SK-N-SH (cell line): ENCODE measurements at regions not wholly inside any gene's neighbourhood (a gene's known extent, or its start where the extent isn't known, plus 50 kb on each side); places are given as distances from the start of the nearest gene placed in this dataset.

ENCODE experiments used
- CTCF ChIA-PET: fragments of 300-600, 350-600 bp; formaldehyde crosslinking; extraction: SDS; loops from one replicate; lab custom pipeline; 2021; lab: Yijun Ruan, JAX
- POLR2A ChIA-PET: fragments of 350-600 bp; sonication (Branson Sonifier 250); formaldehyde crosslinking; extraction: SDS; loops from one replicate; lab custom pipeline; 2020; ENCODE audit warnings: antibody characterized with exemption, inconsistent platforms; lab: Yijun Ruan, JAX
- DNase-seq: peaks from one replicate; pipeline ENCODE4 v3.0.0; 2012
- H2AFZ ChIP-seq: fragments of 200-600 bp; sonication (generic); 2 replicates; pipeline ENCODE4 v1.8.1; 2016; ENCODE audit warnings: antibody characterized with exemption, mild to moderate bottlenecking, low read depth
- H3F3A ChIP-seq: fragments of 200-600 bp; sonication (generic); replicated peaks from 2 replicates; pipeline ENCODE3; 2016; ENCODE audit warnings: antibody characterized with exemption, mild to moderate bottlenecking; ENCODE audit not compliant: insufficient read depth
- H3K27ac ChIP-seq, 2 experiments: fragments of 200-500 bp in 1 of 2; fragments of 200-600 bp in 1 of 2; sonication (Bioruptor generic) in 1 of 2; sonication (generic), shearing (Covaris generic) in 1 of 2; 2 replicates each; pipeline versions ENCODE4 v1.5.1 to v1.6.1; 2014 to 2016; ENCODE audit warnings: low read depth in 2 of 2, inconsistent platforms in 1 of 2, low read length in 1 of 2, mild to moderate bottlenecking in 1 of 2, mixed read lengths in 1 of 2
- H3K27me3 ChIP-seq: fragments of 200-600 bp; sonication (generic), shearing (Covaris generic); 2 replicates; pipeline ENCODE4 v1.6.1; 2016; ENCODE audit warnings: mixed run types; ENCODE audit not compliant: insufficient read depth
- H3K36me3 ChIP-seq, 2 experiments: fragments of 200-500 bp in 1 of 2; fragments of 200-600 bp in 1 of 2; sonication (Bioruptor generic) in 1 of 2; sonication (generic) in 1 of 2; replicated peaks in 1 of 2; 2 replicates each; pipeline versions ENCODE3 to v1.5.1; 2014 to 2016; ENCODE audit warnings: low read length in 1 of 2, mild to moderate bottlenecking in 1 of 2; ENCODE audit not compliant: insufficient read depth in 2 of 2, control insufficient read depth in 1 of 2
- H3K4me1 ChIP-seq, 2 experiments: fragments of 200-500 bp in 1 of 2; fragments of 200-600 bp in 1 of 2; sonication (Bioruptor generic) in 1 of 2; sonication (generic), shearing (Covaris generic) in 1 of 2; 2 replicates each; pipeline versions ENCODE4 v1.5.1 to v1.6.1; 2014 to 2016; ENCODE audit warnings: low read depth in 1 of 2, low read length in 1 of 2, mixed run types in 1 of 2; ENCODE audit not compliant: insufficient read depth in 2 of 2, control insufficient read depth in 1 of 2
- H3K4me2 ChIP-seq: fragments of 200-600 bp; sonication (generic), shearing (Covaris generic); 2 replicates; pipeline ENCODE4 v1.6.1; 2017; ENCODE audit warnings: mixed run types
- H3K4me3 ChIP-seq, 2 experiments: fragments of 200-500 bp in 1 of 2; fragments of 200-600 bp in 1 of 2; sonication (Bioruptor generic) in 1 of 2; sonication (generic), shearing (Covaris generic) in 1 of 2; 2 replicates each; pipeline versions ENCODE4 v1.5.1 to v1.8.1; 2014 to 2016; ENCODE audit warnings: low read depth in 2 of 2, inconsistent platforms in 1 of 2, low read length in 1 of 2, mild to moderate bottlenecking in 1 of 2, mixed read lengths in 1 of 2, moderate library complexity in 1 of 2
- H3K79me2 ChIP-seq: fragments of 200-600 bp; sonication (generic); 2 replicates; pipeline ENCODE4 v1.8.1; 2017; ENCODE audit warnings: mild to moderate bottlenecking; ENCODE audit not compliant: insufficient read depth
- H3K9ac ChIP-seq: fragments of 200-600 bp; sonication (generic); 2 replicates; pipeline ENCODE4 v1.6.1; 2017; ENCODE audit warnings: mixed run types
- H3K9me2 ChIP-seq: fragments of 200-600 bp; sonication (generic); 2 replicates; pipeline ENCODE4 v1.6.1; 2017; ENCODE audit warnings: mixed run types
- H3K9me3 ChIP-seq: fragments of 200-600 bp; sonication (generic); 2 replicates; pipeline ENCODE4 v1.6.1; 2017; ENCODE audit warnings: mixed run types, mild to moderate bottlenecking, moderate library complexity
- H4K20me1 ChIP-seq: fragments of 200-600 bp; sonication (generic); 2 replicates; pipeline ENCODE4 v1.6.1; 2017; ENCODE audit warnings: mild to moderate bottlenecking, mixed run types; ENCODE audit not compliant: insufficient read depth
- CHD2 ChIP-seq: fragments of 150-350 bp; IDR thresholded peaks from 2 replicates; pipeline ENCODE4 v1.6.1; 2018; ENCODE audit warnings: low read length; ENCODE audit not compliant: partially characterized antibody
- ELF1 ChIP-seq: IDR thresholded peaks from 2 replicates; pipeline ENCODE4 v1.4.0; 2012
- EZH2phosphoT487 ChIP-seq: fragments of 200-600 bp; sonication (generic); IDR thresholded peaks from 2 replicates; pipeline ENCODE4 v1.6.1; 2017; ENCODE audit warnings: low read depth, mixed run types, mild to moderate bottlenecking, antibody characterized with exemption, moderate library complexity, borderline replicate concordance
- FOXM1 ChIP-seq: IDR thresholded peaks from 2 replicates; pipeline ENCODE4 v1.4.0; 2012; ENCODE audit warnings: low read depth, mild to moderate bottlenecking
- MAX ChIP-seq: IDR thresholded peaks from 2 replicates; pipeline ENCODE4 v1.4.0; 2012; ENCODE audit warnings: low read depth
- MEF2A ChIP-seq: IDR thresholded peaks from 2 replicates; pipeline ENCODE4 v1.4.0; 2012; ENCODE audit warnings: low read depth, borderline replicate concordance
- MXI1 ChIP-seq: IDR thresholded peaks from 2 replicates; pipeline ENCODE4 v1.6.1; 2012; ENCODE audit warnings: mild to moderate bottlenecking, low read depth, low read length, improper control_type of control experiment
- NFIC ChIP-seq: IDR thresholded peaks from 2 replicates; pipeline ENCODE4 v1.4.0; 2012; ENCODE audit warnings: borderline replicate concordance
- NRF1 ChIP-seq: IDR thresholded peaks from 2 replicates; pipeline ENCODE4 v1.6.1; 2012; ENCODE audit warnings: low read depth, mild to moderate bottlenecking, low read length
- PBX3 ChIP-seq: IDR thresholded peaks from 2 replicates; pipeline ENCODE4; 2012
- RCOR1 ChIP-seq: fragments of 150-350 bp; IDR thresholded peaks from 2 replicates; pipeline ENCODE4 v1.6.1; 2017; ENCODE audit warnings: antibody characterized with exemption, low read length
- REST ChIP-seq: IDR thresholded peaks from 2 replicates; pipeline ENCODE4 v1.6.1; 2012; ENCODE audit warnings: mild to moderate bottlenecking, low read depth, low read length, moderate library complexity
- RFX5 ChIP-seq: IDR thresholded peaks from 2 replicates; pipeline ENCODE4 v1.6.1; 2012; ENCODE audit warnings: mild to moderate bottlenecking, improper control_type of control experiment, low read length
- RXRA ChIP-seq: IDR thresholded peaks from 2 replicates; pipeline ENCODE4 v1.4.0; 2012; ENCODE audit warnings: low read depth, mild to moderate bottlenecking, borderline replicate concordance
- SIN3A ChIP-seq: IDR thresholded peaks from 2 replicates; pipeline ENCODE4 v1.6.1; 2012; ENCODE audit warnings: low read depth, mild to moderate bottlenecking, low read length, moderate library complexity, borderline replicate concordance
- SMC3 ChIP-seq: IDR thresholded peaks from 2 replicates; pipeline ENCODE4 v1.6.1; 2012; ENCODE audit warnings: low read depth, low read length, improper control_type of control experiment
- TAF1 ChIP-seq: IDR thresholded peaks from 2 replicates; pipeline ENCODE4 v1.6.1; 2012; ENCODE audit warnings: low read depth, mild to moderate bottlenecking, low read length, moderate library complexity, borderline replicate concordance
- YY1 ChIP-seq: IDR thresholded peaks from 2 replicates; pipeline ENCODE4 v1.4.0; 2012; ENCODE audit warnings: low read depth, mild to moderate bottlenecking
- WGBS: methylation state at CpG from one replicate; pipeline ENCODE4 v1.1.6; 2017; ENCODE audit warnings: low lambda C conversion rate; 5-methylcytosine and 5-hydroxymethylcytosine counted together
- TF ChIP-seq, protein P1 (sequence below): IDR thresholded peaks from 2 replicates; pipeline ENCODE4 v1.4.0; 2012; ENCODE audit warnings: low read depth, borderline replicate concordance
- TF ChIP-seq, protein P2 (sequence below): fragments of 150-350 bp; IDR thresholded peaks from 2 replicates; pipeline ENCODE4 v1.6.1; 2016; ENCODE audit warnings: mild to moderate bottlenecking, low read depth, low read length
- TF ChIP-seq, protein P3 (sequence below): fragments of 200-600 bp; sonication (generic); IDR thresholded peaks from 2 replicates; pipeline ENCODE4 v1.6.1; 2017; ENCODE audit warnings: antibody characterized with exemption, mild to moderate bottlenecking, moderate library complexity

DNA sequence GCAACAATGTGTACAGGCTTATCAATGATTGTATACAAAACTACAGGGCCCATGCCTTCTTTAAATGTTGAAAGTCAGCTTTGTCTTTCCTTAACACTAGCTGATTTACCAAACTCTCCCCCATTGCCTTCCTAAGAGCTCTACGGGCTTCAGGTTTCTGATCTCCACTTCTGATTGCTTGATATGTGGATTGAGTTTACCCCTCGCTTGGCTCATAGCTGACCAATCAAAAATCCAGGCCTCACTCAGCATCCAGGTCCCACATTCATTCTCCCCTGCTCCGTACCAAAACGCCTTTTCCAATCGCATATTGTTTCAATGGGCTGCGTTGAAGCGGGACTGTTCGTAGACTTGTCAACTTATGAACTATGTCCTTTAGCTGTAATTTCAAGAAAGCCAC, 195.1 kb upstream of the TOX3 start (continued):
- TF ChIP-seq ELF1, result no peak
- no peak for TF ChIP-seq SIN3A

- no peaks in the 10 kb centered on the region for H3K9me3 ChIP-seq
- DNase-seq, result no peak
- no peaks in the 10 kb centered on the region for H3K27me3 ChIP-seq
- CTCF ChIA-PET, result interaction anchor here (0.6 kb wide), 1 partner anchor 1267 kb away, joined by 3 read pairs; no protein-coding TSS in a partner anchor
- POLR2A ChIA-PET, result no interaction called here
- no peak overlapping the region for H2AFZ ChIP-seq
- no peak overlapping the region for H3K9ac ChIP-seq
- H3K4me1 ChIP-seq, result no peaks in the 10 kb centered on the region
- no peak overlapping the region for H3K4me2 ChIP-seq
- 9% methylated on average over 7 of the region's 7 CpGs for WGBS
- H3K36me3 ChIP-seq, result no peaks in the 10 kb centered on the region
- H3K9me2 ChIP-seq, result no peaks in the 10 kb centered on the region
- H3K4me3 ChIP-seq, result no peak overlapping the region
- H3F3A ChIP-seq, result no peaks in the 10 kb centered on the region
- no peak overlapping the region for H3K27ac ChIP-seq
- H4K20me1 ChIP-seq, result no peaks in the 10 kb centered on the region
- TF ChIP-seq EZH2phosphoT487 (no peak), NRF1 (no peak), REST (no peak), RFX5 (no peak), YY1 (no peak), CHD2 (no peak), SIN3A (no peak), RXRA (no peak), FOXM1 (no peak), MAX (no peak), MXI1 (no peak), MEF2A (no peak), RCOR1 (no peak), NFIC (no peak), TAF1 (no peak), PBX3 (no peak), SMC3 (no peak)
- TF ChIP-seq, protein P1, sequence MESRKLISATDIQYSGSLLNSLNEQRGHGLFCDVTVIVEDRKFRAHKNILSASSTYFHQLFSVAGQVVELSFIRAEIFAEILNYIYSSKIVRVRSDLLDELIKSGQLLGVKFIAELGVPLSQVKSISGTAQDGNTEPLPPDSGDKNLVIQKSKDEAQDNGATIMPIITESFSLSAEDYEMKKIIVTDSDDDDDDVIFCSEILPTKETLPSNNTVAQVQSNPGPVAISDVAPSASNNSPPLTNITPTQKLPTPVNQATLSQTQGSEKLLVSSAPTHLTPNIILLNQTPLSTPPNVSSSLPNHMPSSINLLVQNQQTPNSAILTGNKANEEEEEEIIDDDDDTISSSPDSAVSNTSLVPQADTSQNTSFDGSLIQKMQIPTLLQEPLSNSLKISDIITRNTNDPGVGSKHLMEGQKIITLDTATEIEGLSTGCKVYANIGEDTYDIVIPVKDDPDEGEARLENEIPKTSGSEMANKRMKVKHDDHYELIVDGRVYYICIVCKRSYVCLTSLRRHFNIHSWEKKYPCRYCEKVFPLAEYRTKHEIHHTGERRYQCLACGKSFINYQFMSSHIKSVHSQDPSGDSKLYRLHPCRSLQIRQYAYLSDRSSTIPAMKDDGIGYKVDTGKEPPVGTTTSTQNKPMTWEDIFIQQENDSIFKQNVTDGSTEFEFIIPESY, result no peak
- TF ChIP-seq, protein P2, sequence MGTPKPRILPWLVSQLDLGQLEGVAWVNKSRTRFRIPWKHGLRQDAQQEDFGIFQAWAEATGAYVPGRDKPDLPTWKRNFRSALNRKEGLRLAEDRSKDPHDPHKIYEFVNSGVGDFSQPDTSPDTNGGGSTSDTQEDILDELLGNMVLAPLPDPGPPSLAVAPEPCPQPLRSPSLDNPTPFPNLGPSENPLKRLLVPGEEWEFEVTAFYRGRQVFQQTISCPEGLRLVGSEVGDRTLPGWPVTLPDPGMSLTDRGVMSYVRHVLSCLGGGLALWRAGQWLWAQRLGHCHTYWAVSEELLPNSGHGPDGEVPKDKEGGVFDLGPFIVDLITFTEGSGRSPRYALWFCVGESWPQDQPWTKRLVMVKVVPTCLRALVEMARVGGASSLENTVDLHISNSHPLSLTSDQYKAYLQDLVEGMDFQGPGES, result no peak
- TF ChIP-seq, protein P3, sequence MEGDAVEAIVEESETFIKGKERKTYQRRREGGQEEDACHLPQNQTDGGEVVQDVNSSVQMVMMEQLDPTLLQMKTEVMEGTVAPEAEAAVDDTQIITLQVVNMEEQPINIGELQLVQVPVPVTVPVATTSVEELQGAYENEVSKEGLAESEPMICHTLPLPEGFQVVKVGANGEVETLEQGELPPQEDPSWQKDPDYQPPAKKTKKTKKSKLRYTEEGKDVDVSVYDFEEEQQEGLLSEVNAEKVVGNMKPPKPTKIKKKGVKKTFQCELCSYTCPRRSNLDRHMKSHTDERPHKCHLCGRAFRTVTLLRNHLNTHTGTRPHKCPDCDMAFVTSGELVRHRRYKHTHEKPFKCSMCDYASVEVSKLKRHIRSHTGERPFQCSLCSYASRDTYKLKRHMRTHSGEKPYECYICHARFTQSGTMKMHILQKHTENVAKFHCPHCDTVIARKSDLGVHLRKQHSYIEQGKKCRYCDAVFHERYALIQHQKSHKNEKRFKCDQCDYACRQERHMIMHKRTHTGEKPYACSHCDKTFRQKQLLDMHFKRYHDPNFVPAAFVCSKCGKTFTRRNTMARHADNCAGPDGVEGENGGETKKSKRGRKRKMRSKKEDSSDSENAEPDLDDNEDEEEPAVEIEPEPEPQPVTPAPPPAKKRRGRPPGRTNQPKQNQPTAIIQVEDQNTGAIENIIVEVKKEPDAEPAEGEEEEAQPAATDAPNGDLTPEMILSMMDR, result no peak
- H3K79me2 ChIP-seq, result no peaks in the 10 kb centered on the region
Observed at GRCh38 chr16:52741351-52741750, 194.4 kb upstream of the TOX3 start.
